B cell (primary cell): ENCODE measurements at regions not wholly inside any gene's neighbourhood (a gene's known extent, or its start where the extent isn't known, plus 50 kb on each side); places are given as distances from the start of the nearest gene placed in this dataset.

Source experiments
- ATAC-seq: fragments of 200-7000 bp; cut with Tn5 transposase; one replicate; pipeline ENCODE4 v1.10.0; 2021; ENCODE audit warnings: low read depth, mild to moderate bottlenecking, moderate number of reproducible peaks, moderate library complexity
- CTCF ChIA-PET: fragments of 350-600 bp; sonication (Branson Sonifier 250); formaldehyde crosslinking; loops from one replicate; lab custom pipeline; 2021; ENCODE audit warnings: antibody characterized with exemption, inconsistent platforms; lab: Charles Lee
- POLR2A ChIA-PET: fragments of 350-600 bp; sonication (Branson Sonifier 250); formaldehyde crosslinking; loops from one replicate; lab custom pipeline; 2021; ENCODE audit warnings: antibody characterized with exemption; lab: Charles Lee
- DNase-seq: peaks from one replicate; pipeline ENCODE4 v3.0.0; 2013
- H2AFZ ChIP-seq: 2 replicates; pipeline ENCODE4 v1.6.1; 2012; ENCODE audit warnings: mild to moderate bottlenecking, low read depth, low read length; ENCODE audit not compliant: insufficient read depth, poor library complexity, severe bottlenecking
- H3K27ac ChIP-seq, 2 donors: 1 replicate in 1 of 2; 2 replicates in 1 of 2; pipeline ENCODE4 v1.5.1; 2012 to 2013; ENCODE audit warnings: low read length in 2 of 2, mild to moderate bottlenecking in 2 of 2, moderate library complexity in 1 of 2
- H3K27me3 ChIP-seq, 4 experiments: fragments of 200-600 bp in 1 of 4; sonication (generic) in 1 of 4; replicated peaks in 1 of 4; 1 replicate in 2 of 4; 2 replicates in 2 of 4; pipeline versions ENCODE4 v1.6.1 to v1.7.0; 2013 to 2016; ENCODE audit warnings: low read length in 3 of 4, mild to moderate bottlenecking in 2 of 4, mixed read lengths in 1 of 4, moderate library complexity in 1 of 4; ENCODE audit not compliant: insufficient read depth in 4 of 4, control insufficient read depth in 3 of 4; ENCODE audit errors: control extremely low read depth in 1 of 4
- H3K36me3 ChIP-seq, 2 experiments: replicated peaks in 1 of 2; 1 replicate in 1 of 2; 2 replicates in 1 of 2; pipeline versions ENCODE4 v1.6.1 to v1.7.1; 2013; ENCODE audit warnings: low read length in 1 of 2; ENCODE audit not compliant: insufficient read depth in 2 of 2, control insufficient read depth in 1 of 2; ENCODE audit errors: control extremely low read depth in 1 of 2, extremely low read depth in 1 of 2
- H3K4me1 ChIP-seq, 2 donors: fragments of 200-600 bp in 1 of 2; sonication (generic) in 1 of 2; 1 replicate in 1 of 2; 2 replicates in 1 of 2; pipeline versions ENCODE4 v1.5.1 to v1.6.1; 2013 to 2017; ENCODE audit warnings: low read length in 2 of 2; ENCODE audit not compliant: control insufficient read depth in 2 of 2, insufficient read depth in 2 of 2
- H3K4me2 ChIP-seq: replicated peaks from 2 replicates; pipeline ENCODE3; 2012; ENCODE audit warnings: mild to moderate bottlenecking, low read depth, low read length; ENCODE audit not compliant: poor library complexity, severe bottlenecking
- H3K4me3 ChIP-seq, 5 experiments: fragments of 200-600 bp in 1 of 5; sonication (generic) in 1 of 5; 1 replicate in 3 of 5; 2 replicates in 2 of 5; pipeline versions ENCODE4 v1.5.1 to v1.7.0; 2011 to 2016; ENCODE audit warnings: low read length in 4 of 5, mild to moderate bottlenecking in 4 of 5, low read depth in 2 of 5, control low read depth in 1 of 5, moderate library complexity in 1 of 5; ENCODE audit not compliant: insufficient read depth in 1 of 5; ENCODE audit errors: control extremely low read depth in 1 of 5, extremely low read depth in 1 of 5
- H3K79me2 ChIP-seq: fragments of 200-600 bp; sonication (generic); one replicate; pipeline ENCODE4 v1.6.0; 2016; ENCODE audit warnings: low read length; ENCODE audit not compliant: control insufficient read depth, insufficient read depth
- H3K9ac ChIP-seq: fragments of 200-600 bp; sonication (generic); 2 replicates; pipeline ENCODE4 v1.6.1; 2017; ENCODE audit warnings: mild to moderate bottlenecking, low read length, moderate library complexity
- H3K9me3 ChIP-seq, 3 donors: one replicate each; pipeline versions ENCODE4 v1.6.1 to v1.7.1; 2013; ENCODE audit warnings: low read length in 2 of 3; ENCODE audit not compliant: control insufficient read depth in 2 of 3, insufficient read depth in 1 of 3; ENCODE audit errors: control extremely low read depth in 1 of 3
- H4K20me1 ChIP-seq: 2 replicates; pipeline ENCODE4 v1.6.0; 2012; ENCODE audit warnings: mild to moderate bottlenecking, low read length; ENCODE audit not compliant: insufficient read depth, control insufficient read depth, poor library complexity, severe bottlenecking
- H3K27ac Mint-ChIP-seq: one replicate; pipeline ENCODE4 v1.8.0; 2021; ENCODE audit warnings: mixed read lengths
- H3K27me3 Mint-ChIP-seq: one replicate; pipeline ENCODE4 v1.8.0; 2021; ENCODE audit warnings: mixed read lengths
- H3K4me1 Mint-ChIP-seq: one replicate; pipeline ENCODE4 v1.8.0; 2021; ENCODE audit warnings: mixed read lengths
- H3K4me3 Mint-ChIP-seq: one replicate; pipeline ENCODE4 v1.8.0; 2021; ENCODE audit warnings: mixed read lengths
- H3K9me3 Mint-ChIP-seq: one replicate; pipeline ENCODE4 v1.8.0; 2022; ENCODE audit warnings: mixed read lengths; ENCODE audit not compliant: insufficient read depth
- CTCF ChIP-seq: fragments of 200-600 bp; IDR thresholded peaks from one replicate; pipeline ENCODE4 v1.8.0; 2022; ENCODE audit warnings: antibody characterized with exemption, mild to moderate bottlenecking
- EZH2 ChIP-seq: IDR thresholded peaks from 2 replicates; pipeline ENCODE4 v1.6.1; 2012; ENCODE audit warnings: borderline replicate concordance, low read depth, mild to moderate bottlenecking, moderate library complexity, low read length; ENCODE audit not compliant: insufficient read depth, poor library complexity, severe bottlenecking
- WGBS: methylation state at CpG from one replicate; pipeline ENCODE4 v1.1.5; 2013; ENCODE audit warnings: missing lambda C conversion rate; ENCODE audit not compliant: insufficient coverage; 5-methylcytosine and 5-hydroxymethylcytosine counted together
- intact Hi-C: fragments of 100-400 bp; cut with micrococcal nuclease; formaldehyde crosslinking; loops from one replicate; pipeline ENCODE4 v1.10.0; 2022

GRCh38 chr11:50246183-50246582 lies 213.5 kb downstream of the OR4C45 start:
- DNase-seq (no peak), ATAC-seq (no peak)
- Histone ChIP-seq H3K9me3 (peaks cover 0 to 22% (median 2%) of the 10 kb centered on the region in 3 donors), H2AFZ (no peak overlapping the region), H3K9ac (no peak overlapping the region), H3K36me3 (no peaks in the 10 kb centered on the region), H3K4me2 (no peak overlapping the region), H3K27ac (no peak overlapping the region), H3K27me3 (no peaks in the 10 kb centered on the region), H3K79me2 (no peaks in the 10 kb centered on the region), H3K4me1 (no peaks in the 10 kb centered on the region), H4K20me1 (no peaks in the 10 kb centered on the region), H3K4me3 (no peak overlapping the region)
- H3K27ac Mint-ChIP-seq, result no peak overlapping the region
- H3K27me3 Mint-ChIP-seq, result no peaks in the 10 kb centered on the region
- POLR2A ChIA-PET, result no interaction called here
- H3K4me3 Mint-ChIP-seq, result no peak overlapping the region
- intact Hi-C loops, result no loop called here
- no peak for TF ChIP-seq EZH2
- TF ChIP-seq CTCF, result no peak
- H3K9me3 Mint-ChIP-seq, result no peaks in the 10 kb centered on the region
- no peaks in the 10 kb centered on the region for H3K4me1 Mint-ChIP-seq
- WGBS, result 80% methylated on average over 3 of the region's 5 CpGs
- CTCF ChIA-PET, result no interaction called here

- POLR2A ChIA-PET, result no interaction called here
- WGBS, result 91% methylated on average over 13 of the region's 16 CpGs
Measured at GRCh38 chr11:50246699-50247098, 214.0 kb downstream of the OR4C45 start.

More at GRCh38 chr11:50246699-50247098, 214.0 kb downstream of the OR4C45 start:
- Histone ChIP-seq H3K79me2 (no peaks in the 10 kb centered on the region), H3K4me3 (no peak overlapping the region), H3K27ac (no peak overlapping the region), H2AFZ (no peak overlapping the region), H3K27me3 (no peaks in the 10 kb centered on the region), H3K9ac (no peak overlapping the region), H3K9me3 (peaks cover 0 to 20% (median 2%) of the 10 kb centered on the region in 3 donors), H3K36me3 (no peaks in the 10 kb centered on the region), H3K4me1 (no peaks in the 10 kb centered on the region), H3K4me2 (no peak overlapping the region), H4K20me1 (no peaks in the 10 kb centered on the region)
- CTCF ChIA-PET, result no interaction called here
- no peak overlapping the region for H3K4me3 Mint-ChIP-seq
- H3K4me1 Mint-ChIP-seq, result no peaks in the 10 kb centered on the region
- H3K9me3 Mint-ChIP-seq, result no peaks in the 10 kb centered on the region
- no peak for TF ChIP-seq CTCF
- no peak for TF ChIP-seq EZH2
- no peak overlapping the region for H3K27ac Mint-ChIP-seq
- ATAC-seq, result no peak
- intact Hi-C loops, result no loop called here
- no peaks in the 10 kb centered on the region for H3K27me3 Mint-ChIP-seq
- DNase-seq, result no peak
